K562 (cell line): ENCODE measurements at regions not wholly inside any gene's neighbourhood (a gene's known extent, or its start where the extent isn't known, plus 50 kb on each side); places are given as distances from the start of the nearest gene placed in this dataset.

Experiments
- ATAC-seq: fragments of 200-7000 bp; cut with Tn5 transposase; 3 replicates; pipeline ENCODE4 v1.9.1; 2020; ENCODE audit warnings: moderate library complexity
- BruUV-seq: library from RNA; stranded (reverse); fragments of 400-500 nt; replicated peaks from 2 replicates; lab custom pipeline; 2021; lab: Mats Ljungman, UMichigan
- CTCF ChIA-PET: fragments of 300-600 bp; formaldehyde crosslinking; extraction: SDS; loops from one replicate; lab custom pipeline; 2021; ENCODE audit warnings: low intra/inter-chr PET ratio; lab: Yijun Ruan, JAX
- POLR2A ChIA-PET: fragments of 300-600, 350-650 bp; sonication (Branson Sonifier 250); formaldehyde crosslinking; extraction: SDS; loops from one replicate; lab custom pipeline; 2021; ENCODE audit warnings: antibody characterized with exemption, inconsistent platforms; lab: Yijun Ruan, JAX
- DNase-seq, 4 experiments: peaks; one replicate each; pipeline versions ENCODE4 v3.0.0 to v3.0.0-alpha.2; 2011 to 2018; ENCODE audit warnings: low spot score in 3 of 4, mixed read lengths in 3 of 4; ENCODE audit errors: extremely low read depth in 1 of 4
- FAIRE-seq: peaks from 2 replicates; lab custom pipeline; 2011; peaks lifted over from hg19 to GRCh38; lab: Jason Lieb, UNC
- H2AFZ ChIP-seq: 2 replicates; pipeline ENCODE4 v1.6.0; 2011; ENCODE audit warnings: low read depth, low read length, control low read depth, inconsistent platforms
- H3K27ac ChIP-seq: fragments of 200-600 bp; 3 replicates; pipeline ENCODE4 v1.8.0; 2011; ENCODE audit warnings: low read depth, mild to moderate bottlenecking, control low read depth, inconsistent platforms, low read length, moderate library complexity, mixed read lengths; ENCODE audit errors: extremely low read depth
- H3K27me3 ChIP-seq, 2 experiments: fragments of 300-600 bp in 1 of 2; 2 replicates in 1 of 2; 3 replicates in 1 of 2; pipeline versions ENCODE4 v1.6.0 to v1.8.0; 2011; ENCODE audit warnings: inconsistent platforms in 2 of 2, low read length in 2 of 2, mild to moderate bottlenecking in 1 of 2, mixed read lengths in 1 of 2, moderate library complexity in 1 of 2; ENCODE audit not compliant: control insufficient read depth in 2 of 2, insufficient read depth in 2 of 2
- H3K36me3 ChIP-seq: fragments of 300-600 bp; 3 replicates; pipeline ENCODE4 v1.8.0; 2011; ENCODE audit warnings: mild to moderate bottlenecking, low read length, inconsistent platforms; ENCODE audit not compliant: control insufficient read depth, insufficient read depth
- H3K4me1 ChIP-seq, 2 experiments: fragments of 200-600 bp in 1 of 2; replicated peaks in 1 of 2; 2 replicates in 1 of 2; 3 replicates in 1 of 2; pipeline versions ENCODE4 v1.5.1 to v1.8.0; 2011; ENCODE audit warnings: inconsistent platforms in 2 of 2, low read length in 2 of 2, mild to moderate bottlenecking in 1 of 2, mixed read lengths in 1 of 2, moderate library complexity in 1 of 2; ENCODE audit not compliant: control insufficient read depth in 2 of 2, insufficient read depth in 2 of 2
- H3K4me2 ChIP-seq: 2 replicates; pipeline ENCODE4 v1.6.1; 2011; ENCODE audit warnings: low read length, control low read depth, inconsistent platforms, mixed read lengths; ENCODE audit not compliant: insufficient read depth
- H3K4me3 ChIP-seq: fragments of 200-600 bp; sonication (generic), shearing (Covaris generic); 2 replicates; pipeline ENCODE4 v1.5.1; 2016; ENCODE audit warnings: control low read depth, inconsistent platforms
- H3K79me2 ChIP-seq: fragments of 200-600 bp; 3 replicates; pipeline ENCODE4 v1.8.0; 2011; ENCODE audit warnings: low read length, inconsistent platforms; ENCODE audit not compliant: control insufficient read depth, insufficient read depth
- H3K9ac ChIP-seq, 2 experiments: 2 replicates each; pipeline versions ENCODE4 v1.6.0 to v1.6.1; 2011; ENCODE audit warnings: low read depth in 2 of 2, low read length in 2 of 2, control low read depth in 1 of 2, inconsistent platforms in 1 of 2, mild to moderate bottlenecking in 1 of 2, mixed read lengths in 1 of 2; ENCODE audit not compliant: insufficient read depth in 1 of 2
- H3K9me1 ChIP-seq: one replicate; pipeline ENCODE4 v1.6.0; 2011; ENCODE audit warnings: inconsistent platforms, mild to moderate bottlenecking, low read length, moderate library complexity; ENCODE audit not compliant: control insufficient read depth, insufficient read depth
- H3K9me3 ChIP-seq: replicated peaks from 2 replicates; pipeline ENCODE4 v1.5.1; 2011; ENCODE audit warnings: low read depth, low read length, inconsistent platforms; ENCODE audit not compliant: control insufficient read depth, insufficient read depth
- H4K20me1 ChIP-seq: replicated peaks from 2 replicates; pipeline ENCODE4 v1.6.1; 2011; ENCODE audit warnings: low read length, inconsistent platforms, mixed read lengths; ENCODE audit not compliant: control insufficient read depth, insufficient read depth
- CTCF ChIP-seq, 3 experiments: IDR thresholded peaks in 2 of 3; conservative IDR thresholded peaks in 1 of 3; 2 replicates each; pipeline ENCODE4 v1.5.1; 2011 to 2012; ENCODE audit warnings: low read length in 3 of 3, mild to moderate bottlenecking in 3 of 3, control low read depth in 2 of 3, improper control_type of control experiment in 1 of 3, inconsistent platforms in 1 of 3, low read depth in 1 of 3, mixed read lengths in 1 of 3, moderate library complexity in 1 of 3; ENCODE audit not compliant: insufficient read depth in 2 of 3
- FOXA3 ChIP-seq, 2 experiments: fragments of 450-650 bp in 1 of 2; sonication (generic) in 1 of 2; formaldehyde crosslinking; IDR thresholded peaks in 1 of 2; conservative IDR thresholded peaks in 1 of 2; 2 replicates each; pipeline versions ENCODE4 v1.4.0 to v1.8.0; 2020 to 2022; ENCODE audit warnings: mild to moderate bottlenecking in 2 of 2, missing genetic modification reagents in 1 of 2
- NCOA6 ChIP-seq: fragments of 450-650 bp; IDR thresholded peaks from 2 replicates; pipeline ENCODE4 v1.6.1; 2017; ENCODE audit warnings: mild to moderate bottlenecking
- RAD21 ChIP-seq, 2 experiments: fragments of 250-450 bp in 1 of 2; fragments of 450-650 bp in 1 of 2; sonication (Bioruptor Pico) in 1 of 2; formaldehyde crosslinking in 1 of 2; IDR thresholded peaks in 1 of 2; conservative IDR thresholded peaks in 1 of 2; 2 replicates each; pipeline versions ENCODE4 v1.4.0 to v1.8.0; 2020 to 2022; ENCODE audit warnings: mild to moderate bottlenecking in 2 of 2, moderate library complexity in 1 of 2
- SREBF1 ChIP-seq: fragments of 150-350 bp; IDR thresholded peaks from 2 replicates; pipeline ENCODE4 v1.6.1; 2014; ENCODE audit warnings: antibody characterized with exemption, low read depth, low read length, borderline replicate concordance
- WGBS: fragments of 100-300 bp; shearing (Covaris generic); methylation state at CpG from one replicate; pipeline ENCODE4 v1.1.6; 2016; ENCODE audit warnings: low coverage, mixed read lengths; ENCODE audit not compliant: insufficient coverage; ENCODE audit errors: missing lambda C conversion rate; 5-methylcytosine and 5-hydroxymethylcytosine counted together
- in situ Hi-C: fragments of 300-500 bp; cut with MboI; formaldehyde crosslinking; loops from 4 replicates; pipeline ENCODE4 v1.15.0; 2018; ENCODE audit warnings: inconsistent platforms, mixed read lengths
- intact Hi-C: fragments of 100-400 bp; cut with micrococcal nuclease; formaldehyde crosslinking; loops from 2 replicates; pipeline ENCODE4 v1.14.2; 2022

DNA sequence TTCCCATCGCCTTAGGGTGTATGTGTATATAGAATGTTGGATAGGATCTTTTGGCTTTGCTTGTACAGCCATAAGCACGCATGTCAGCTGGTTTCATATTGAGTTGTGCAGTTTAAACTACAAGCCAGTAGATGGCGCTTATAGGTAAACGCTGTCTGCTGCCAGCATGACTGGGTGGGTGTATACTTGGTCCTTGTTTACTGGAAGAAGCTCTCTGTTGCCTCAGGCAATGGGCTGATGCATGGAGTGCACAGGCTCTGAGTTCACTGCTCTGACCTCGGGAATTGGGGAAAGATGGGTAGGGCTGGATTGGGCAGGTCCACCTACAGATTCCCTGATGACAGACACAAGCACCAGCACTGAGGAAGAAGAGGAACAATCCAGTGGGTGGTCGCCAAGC is 831.5 kb downstream of the STIM2 start:
- H3K27ac ChIP-seq: no peak overlapping the region
- H3K27me3 ChIP-seq: no peaks in the 10 kb centered on the region
- H3K9me3 ChIP-seq: no peaks in the 10 kb centered on the region
- H3K4me1 ChIP-seq: no peaks in the 10 kb centered on the region
- H3K4me3 ChIP-seq: no peak overlapping the region
- CTCF ChIA-PET: no interaction called here
- 3% methylated on average over 5 of the region's 6 CpGs for WGBS
- no peak overlapping the region for H3K9ac ChIP-seq
- no peaks in the 10 kb centered on the region for H4K20me1 ChIP-seq
- H2AFZ ChIP-seq: no peak overlapping the region
- no peaks in the 10 kb centered on the region for H3K79me2 ChIP-seq
- FAIRE-seq (no peak), DNase-seq (peak in 1 of 4 experiments; percentile 5), ATAC-seq (peak; percentile 41; the same call in 2 of the 3 replicates)
- in situ Hi-C loops: no loop called here
- POLR2A ChIA-PET: no interaction called here
- H3K36me3 ChIP-seq: no peaks in the 10 kb centered on the region
- intact Hi-C loops: no loop called here
- no peaks in the 10 kb centered on the region for H3K9me1 ChIP-seq
- TF ChIP-seq NCOA6: no peak
- TF ChIP-seq CTCF (IDR thresholded peaks at IDR 0.05 in 2 of 3, conservative IDR thresholded peaks at IDR 0.05 in 1 of 3; ENCODE audit: insufficient read depth in 2 of 3, low read depth in 1 of 3, low read length in 3 of 3): peak; percentile 15 to 50 (median 32); a peak in 3 of 6 replicates
- TF ChIP-seq FOXA3 (CRISPR knock-in tag; conservative IDR thresholded peaks at IDR 0.05 in 1 of 2, IDR thresholded peaks at IDR 0.05 in 1 of 2): no peak
- no peak for TF ChIP-seq SREBF1
- TF ChIP-seq RAD21 (CRISPR knock-in tag; conservative IDR thresholded peaks at IDR 0.05 in 1 of 2, IDR thresholded peaks at IDR 0.05 in 1 of 2): peak; percentile 10 to 48; a peak in 2 of 4 replicates
- no TSS peak for BruUV-seq
- H3K4me2 ChIP-seq: no peak overlapping the region
